GM12878 (cell line): ENCODE measurements at regions not wholly inside any gene's neighbourhood (a gene's known extent, or its start where the extent isn't known, plus 50 kb on each side); places are given as distances from the start of the nearest gene placed in this dataset.

ENCODE experiments used
- ATAC-seq: fragments of 200-7000 bp; cut with Tn5 transposase; 3 replicates; pipeline ENCODE4 v1.9.1; 2020; ENCODE audit warnings: mild to moderate bottlenecking, moderate library complexity
- BruUV-seq: library from RNA; stranded (reverse); fragments of 400-500 nt; replicated peaks from 2 replicates; lab custom pipeline; 2021; lab: Mats Ljungman, UMichigan
- CTCF ChIA-PET: fragments of 300-600 bp; sonication (Branson Sonifier 250); formaldehyde crosslinking; extraction: SDS; loops from one replicate; lab custom pipeline; 2021; ENCODE audit warnings: inconsistent platforms; lab: Yijun Ruan, JAX
- POLR2A ChIA-PET: fragments of 350-600 bp; formaldehyde crosslinking; extraction: SDS; loops from one replicate; lab custom pipeline; 2021; ENCODE audit warnings: inconsistent platforms; lab: Charles Lee
- RAD21 ChIA-PET: fragments of 300-600 bp; sonication (Branson Sonifier 250); formaldehyde crosslinking; loops from one replicate; lab custom pipeline; 2023; ENCODE audit warnings: antibody characterized with exemption; ENCODE audit not compliant: unreplicated experiment; lab: Charles Lee
- SMC1A ChIA-PET: fragments of 300-600 bp; sonication (Branson Sonifier 250); formaldehyde crosslinking; loops from one replicate; lab custom pipeline; 2023; ENCODE audit not compliant: unreplicated experiment, uncharacterized antibody; lab: Charles Lee
- DNase-seq: peaks from one replicate; pipeline ENCODE4 v3.0.0-alpha.2; 2011; ENCODE audit warnings: low read depth, low spot score
- FAIRE-seq: peaks from 3 replicates; lab custom pipeline; 2011; peaks lifted over from hg19 to GRCh38; lab: Jason Lieb, UNC
- H2AFZ ChIP-seq: 2 replicates; pipeline ENCODE4 v1.6.0; 2011; ENCODE audit warnings: low read depth, low read length, control low read depth; ENCODE audit not compliant: control insufficient read depth
- H3K27ac ChIP-seq: 2 replicates; pipeline ENCODE4 v1.5.1; 2011; ENCODE audit warnings: control low read depth; ENCODE audit not compliant: control insufficient read depth, insufficient read depth
- H3K27me3 ChIP-seq, 2 experiments: replicated peaks in 1 of 2; 2 replicates each; pipeline versions ENCODE4 v1.6.0 to v1.6.1; 2011; ENCODE audit warnings: low read length in 1 of 2; ENCODE audit not compliant: control insufficient read depth in 2 of 2, insufficient read depth in 2 of 2
- H3K36me3 ChIP-seq, 2 experiments: 2 replicates each; pipeline ENCODE4 v1.5.1; 2011; ENCODE audit warnings: low read length in 1 of 2; ENCODE audit not compliant: control insufficient read depth in 2 of 2, insufficient read depth in 2 of 2
- H3K4me1 ChIP-seq: 2 replicates; pipeline ENCODE4 v1.6.1; 2011; ENCODE audit warnings: mild to moderate bottlenecking, low read length, moderate library complexity, mixed read lengths; ENCODE audit not compliant: control insufficient read depth, insufficient read depth
- H3K4me2 ChIP-seq: 2 replicates; pipeline ENCODE4 v1.6.0; 2011; ENCODE audit warnings: control low read depth; ENCODE audit not compliant: control insufficient read depth, insufficient read depth
- H3K4me3 ChIP-seq: fragments of 200-600 bp; sonication (generic); 2 replicates; pipeline ENCODE4 v1.5.1; 2016
- H3K79me2 ChIP-seq: 2 replicates; pipeline ENCODE4 v1.6.0; 2011; ENCODE audit warnings: low read length; ENCODE audit not compliant: control insufficient read depth, insufficient read depth
- H3K9ac ChIP-seq: 2 replicates; pipeline ENCODE4 v1.8.0; 2011; ENCODE audit warnings: low read length, control low read depth, mixed read lengths; ENCODE audit not compliant: control insufficient read depth, insufficient read depth
- H3K9me3 ChIP-seq: replicated peaks from 3 replicates; pipeline ENCODE4 v1.5.1; 2011; ENCODE audit warnings: mild to moderate bottlenecking, low read length; ENCODE audit not compliant: control insufficient read depth, insufficient read depth
- H4K20me1 ChIP-seq: 2 replicates; pipeline ENCODE4 v1.6.0; 2011; ENCODE audit not compliant: control insufficient read depth, insufficient read depth
- BCL11A ChIP-seq: IDR thresholded peaks from 2 replicates; pipeline ENCODE4 v1.6.1; 2011; ENCODE audit warnings: low read depth, low read length
- FOS ChIP-seq: IDR thresholded peaks from 3 replicates; pipeline ENCODE4 v1.6.1; 2011; ENCODE audit warnings: borderline replicate concordance; ENCODE audit not compliant: insufficient read length; ENCODE audit errors: extremely low read depth
- FOXM1 ChIP-seq: IDR thresholded peaks from 2 replicates; pipeline ENCODE4 v1.6.1; 2012; ENCODE audit warnings: low read depth, mild to moderate bottlenecking, inconsistent platforms, low read length, moderate library complexity
- HCFC1 ChIP-seq: fragments of 150-350 bp; IDR thresholded peaks from 2 replicates; pipeline ENCODE4 v1.6.1; 2014; ENCODE audit warnings: low read length
- LARP7 ChIP-seq: fragments of 450-650 bp; IDR thresholded peaks from 2 replicates; pipeline ENCODE4 v1.6.1; 2017; ENCODE audit warnings: mild to moderate bottlenecking
- MTA2 ChIP-seq: fragments of 450-650 bp; IDR thresholded peaks from 2 replicates; pipeline ENCODE4 v1.6.1; 2016; ENCODE audit warnings: low read depth, mild to moderate bottlenecking, moderate library complexity
- NFXL1 ChIP-seq: fragments of 450-650 bp; IDR thresholded peaks from 2 replicates; pipeline ENCODE4 v1.6.1; 2017; ENCODE audit warnings: antibody characterized with exemption, mild to moderate bottlenecking, borderline replicate concordance
- NFYB ChIP-seq: IDR thresholded peaks from 2 replicates; pipeline ENCODE4 v1.6.1; 2011; ENCODE audit warnings: low read depth, mild to moderate bottlenecking, low read length, improper control_type of control experiment, moderate library complexity; ENCODE audit not compliant: insufficient read depth
- NR2C2 ChIP-seq: IDR thresholded peaks from 2 replicates; pipeline ENCODE4 v1.6.1; 2011; ENCODE audit warnings: borderline replicate concordance, low read depth; ENCODE audit not compliant: control insufficient read depth, insufficient read length
- POU2F2 ChIP-seq: IDR thresholded peaks from 3 replicates; pipeline ENCODE4 v1.6.1; 2011; ENCODE audit warnings: low read depth, mild to moderate bottlenecking, low read length, borderline replicate concordance
- RAD21 ChIP-seq: IDR thresholded peaks from 2 replicates; pipeline ENCODE4 v1.6.1; 2011; ENCODE audit warnings: mild to moderate bottlenecking, low read depth, low read length, moderate library complexity; ENCODE audit not compliant: insufficient read depth
- TCF12 ChIP-seq: IDR thresholded peaks from 2 replicates; pipeline ENCODE4 v1.6.1; 2011; ENCODE audit warnings: low read depth, mild to moderate bottlenecking, low read length
- WGBS: methylation state at CpG from one replicate; pipeline ENCODE4 v1.1.6; 2016; ENCODE audit warnings: low lambda C conversion rate; ENCODE audit not compliant: insufficient replicate concordance, insufficient coverage; ENCODE audit errors: missing lambda C conversion rate; 5-methylcytosine and 5-hydroxymethylcytosine counted together
- in situ Hi-C: fragments of 300-500 bp; cut with MboI; formaldehyde crosslinking; loops from 9 replicates; pipeline ENCODE4 v1.14.3; 2018; ENCODE audit warnings: mixed read lengths
- intact Hi-C: fragments of 100-400 bp; cut with micrococcal nuclease; formaldehyde crosslinking; loops from one replicate; pipeline ENCODE4 v1.14.2; 2022; ENCODE audit not compliant: unreplicated experiment
- TF ChIP-seq, protein P1 (sequence below): IDR thresholded peaks from 2 replicates; pipeline ENCODE4 v1.6.1; 2011; ENCODE audit warnings: low read depth, mild to moderate bottlenecking, low read length, moderate library complexity, borderline replicate concordance; ENCODE audit errors: extremely low read depth
- TF ChIP-seq, protein P2 (sequence below): fragments of 450-650 bp; IDR thresholded peaks from 2 replicates; pipeline ENCODE4 v1.6.1; 2017; ENCODE audit warnings: antibody characterized with exemption, mild to moderate bottlenecking, moderate library complexity
- TF ChIP-seq, protein P3 (sequence below): IDR thresholded peaks from 2 replicates; pipeline ENCODE4 v1.6.1; 2012; ENCODE audit warnings: low read length, inconsistent platforms
- TF ChIP-seq, protein P4 (sequence below): fragments of 450-650 bp; IDR thresholded peaks from 2 replicates; pipeline ENCODE4 v1.6.1; 2018; ENCODE audit warnings: mild to moderate bottlenecking, low read depth, moderate library complexity; ENCODE audit not compliant: partially characterized antibody

DNA sequence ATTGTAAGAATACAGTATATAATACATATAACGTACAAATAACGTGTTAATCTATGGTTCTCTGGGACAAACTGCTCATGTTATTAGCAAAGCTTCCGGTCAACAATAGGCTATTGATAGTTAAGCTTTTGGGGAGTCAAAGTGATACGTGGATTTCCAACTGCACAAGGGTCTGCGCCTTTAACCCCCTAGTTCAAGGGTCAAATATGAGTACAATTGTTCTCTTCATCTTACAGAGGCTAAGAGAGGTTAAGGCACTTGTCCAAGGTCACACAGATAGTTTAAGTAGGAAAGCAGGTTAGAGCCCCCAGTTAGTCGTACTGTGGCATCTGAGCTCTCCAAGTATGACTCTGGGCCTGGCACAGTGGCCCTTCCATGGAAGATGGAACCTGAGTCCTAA, 204.3 kb upstream of the KRR1 start (continued):
- TF ChIP-seq FOXM1, result no peak
- no peak for TF ChIP-seq NFYB
- no peak for TF ChIP-seq RAD21
- TF ChIP-seq BCL11A, result no peak
- TF ChIP-seq, protein P1, sequence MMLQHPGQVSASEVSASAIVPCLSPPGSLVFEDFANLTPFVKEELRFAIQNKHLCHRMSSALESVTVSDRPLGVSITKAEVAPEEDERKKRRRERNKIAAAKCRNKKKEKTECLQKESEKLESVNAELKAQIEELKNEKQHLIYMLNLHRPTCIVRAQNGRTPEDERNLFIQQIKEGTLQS, result no peak
- TF ChIP-seq LARP7, result no peak
- TF ChIP-seq, protein P2, sequence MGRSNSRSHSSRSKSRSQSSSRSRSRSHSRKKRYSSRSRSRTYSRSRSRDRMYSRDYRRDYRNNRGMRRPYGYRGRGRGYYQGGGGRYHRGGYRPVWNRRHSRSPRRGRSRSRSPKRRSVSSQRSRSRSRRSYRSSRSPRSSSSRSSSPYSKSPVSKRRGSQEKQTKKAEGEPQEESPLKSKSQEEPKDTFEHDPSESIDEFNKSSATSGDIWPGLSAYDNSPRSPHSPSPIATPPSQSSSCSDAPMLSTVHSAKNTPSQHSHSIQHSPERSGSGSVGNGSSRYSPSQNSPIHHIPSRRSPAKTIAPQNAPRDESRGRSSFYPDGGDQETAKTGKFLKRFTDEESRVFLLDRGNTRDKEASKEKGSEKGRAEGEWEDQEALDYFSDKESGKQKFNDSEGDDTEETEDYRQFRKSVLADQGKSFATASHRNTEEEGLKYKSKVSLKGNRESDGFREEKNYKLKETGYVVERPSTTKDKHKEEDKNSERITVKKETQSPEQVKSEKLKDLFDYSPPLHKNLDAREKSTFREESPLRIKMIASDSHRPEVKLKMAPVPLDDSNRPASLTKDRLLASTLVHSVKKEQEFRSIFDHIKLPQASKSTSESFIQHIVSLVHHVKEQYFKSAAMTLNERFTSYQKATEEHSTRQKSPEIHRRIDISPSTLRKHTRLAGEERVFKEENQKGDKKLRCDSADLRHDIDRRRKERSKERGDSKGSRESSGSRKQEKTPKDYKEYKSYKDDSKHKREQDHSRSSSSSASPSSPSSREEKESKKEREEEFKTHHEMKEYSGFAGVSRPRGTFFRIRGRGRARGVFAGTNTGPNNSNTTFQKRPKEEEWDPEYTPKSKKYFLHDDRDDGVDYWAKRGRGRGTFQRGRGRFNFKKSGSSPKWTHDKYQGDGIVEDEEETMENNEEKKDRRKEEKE, result no peak
- TF ChIP-seq TCF12, result no peak
- TF ChIP-seq, protein P3, sequence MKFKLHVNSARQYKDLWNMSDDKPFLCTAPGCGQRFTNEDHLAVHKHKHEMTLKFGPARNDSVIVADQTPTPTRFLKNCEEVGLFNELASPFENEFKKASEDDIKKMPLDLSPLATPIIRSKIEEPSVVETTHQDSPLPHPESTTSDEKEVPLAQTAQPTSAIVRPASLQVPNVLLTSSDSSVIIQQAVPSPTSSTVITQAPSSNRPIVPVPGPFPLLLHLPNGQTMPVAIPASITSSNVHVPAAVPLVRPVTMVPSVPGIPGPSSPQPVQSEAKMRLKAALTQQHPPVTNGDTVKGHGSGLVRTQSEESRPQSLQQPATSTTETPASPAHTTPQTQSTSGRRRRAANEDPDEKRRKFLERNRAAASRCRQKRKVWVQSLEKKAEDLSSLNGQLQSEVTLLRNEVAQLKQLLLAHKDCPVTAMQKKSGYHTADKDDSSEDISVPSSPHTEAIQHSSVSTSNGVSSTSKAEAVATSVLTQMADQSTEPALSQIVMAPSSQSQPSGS, result no peak

DNA sequence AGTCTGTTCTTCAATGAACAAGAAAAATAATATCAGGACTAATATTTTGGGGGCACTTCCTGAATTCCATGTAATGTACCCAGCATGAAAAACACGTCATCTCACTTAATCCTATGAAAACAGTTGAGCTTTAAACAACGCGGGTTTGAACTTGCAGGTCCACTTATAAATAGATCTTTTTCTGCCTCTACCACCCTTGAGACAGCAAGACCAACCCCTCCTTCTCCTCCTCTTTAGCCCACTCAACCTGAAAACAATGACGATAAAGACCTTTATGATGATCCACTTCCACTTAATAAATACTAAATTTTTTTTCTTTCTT, 203.9 kb upstream of the KRR1 start:
- H3K9ac ChIP-seq, result no peak overlapping the region
- RAD21 ChIA-PET, result interaction anchor here (0.8 kb wide), 1 partner anchor 144 kb away, joined by 3 read pairs; no protein-coding TSS in a partner anchor
- H3K4me1 ChIP-seq, result no peaks in the 10 kb centered on the region
- no peak overlapping the region for H3K4me3 ChIP-seq
- FAIRE-seq (no peak), ATAC-seq (no peak), DNase-seq (no peak)
- SMC1A ChIA-PET, result no interaction called here
- H3K9me3 ChIP-seq, result no peaks in the 10 kb centered on the region
- no peaks in the 10 kb centered on the region for H3K79me2 ChIP-seq
- H4K20me1 ChIP-seq, result no peaks in the 10 kb centered on the region
- H3K4me2 ChIP-seq, result no peak overlapping the region
- intact Hi-C loops (no loop called here), in situ Hi-C loops (no loop called here)
- POLR2A ChIA-PET, result no interaction called here
- CTCF ChIA-PET, result interaction anchor here (0.5 to 1.3 kb wide), 3 partner anchors 19 to 155 kb away, joined by 3 to 5 read pairs (median 3); no protein-coding TSS in a partner anchor
- H2AFZ ChIP-seq, result no peak overlapping the region
- no peak overlapping the region for H3K27ac ChIP-seq
- 76% methylated on average over 4 of the region's 4 CpGs for WGBS
- H3K27me3 ChIP-seq, result no peaks in the 10 kb centered on the region
- H3K36me3 ChIP-seq, result no peaks in the 10 kb centered on the region
- BruUV-seq, result no TSS peak
- TF ChIP-seq, protein P4, sequence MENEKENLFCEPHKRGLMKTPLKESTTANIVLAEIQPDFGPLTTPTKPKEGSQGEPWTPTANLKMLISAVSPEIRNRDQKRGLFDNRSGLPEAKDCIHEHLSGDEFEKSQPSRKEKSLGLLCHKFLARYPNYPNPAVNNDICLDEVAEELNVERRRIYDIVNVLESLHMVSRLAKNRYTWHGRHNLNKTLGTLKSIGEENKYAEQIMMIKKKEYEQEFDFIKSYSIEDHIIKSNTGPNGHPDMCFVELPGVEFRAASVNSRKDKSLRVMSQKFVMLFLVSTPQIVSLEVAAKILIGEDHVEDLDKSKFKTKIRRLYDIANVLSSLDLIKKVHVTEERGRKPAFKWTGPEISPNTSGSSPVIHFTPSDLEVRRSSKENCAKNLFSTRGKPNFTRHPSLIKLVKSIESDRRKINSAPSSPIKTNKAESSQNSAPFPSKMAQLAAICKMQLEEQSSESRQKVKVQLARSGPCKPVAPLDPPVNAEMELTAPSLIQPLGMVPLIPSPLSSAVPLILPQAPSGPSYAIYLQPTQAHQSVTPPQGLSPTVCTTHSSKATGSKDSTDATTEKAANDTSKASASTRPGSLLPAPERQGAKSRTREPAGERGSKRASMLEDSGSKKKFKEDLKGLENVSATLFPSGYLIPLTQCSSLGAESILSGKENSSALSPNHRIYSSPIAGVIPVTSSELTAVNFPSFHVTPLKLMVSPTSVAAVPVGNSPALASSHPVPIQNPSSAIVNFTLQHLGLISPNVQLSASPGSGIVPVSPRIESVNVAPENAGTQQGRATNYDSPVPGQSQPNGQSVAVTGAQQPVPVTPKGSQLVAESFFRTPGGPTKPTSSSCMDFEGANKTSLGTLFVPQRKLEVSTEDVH, result no peak
- TF ChIP-seq HCFC1 (no peak), MTA2 (no peak), NR2C2 (no peak), NFXL1 (no peak), FOS (no peak), POU2F2 (no peak)
